GM12878 (cell line): ENCODE measurements at regions not wholly inside any gene's neighbourhood (a gene's known extent, or its start where the extent isn't known, plus 50 kb on each side); places are given as distances from the start of the nearest gene placed in this dataset.

Source experiments
- EP300 ChIP-seq, 2 experiments: fragments of 150-350 bp in 1 of 2; IDR thresholded peaks; 2 replicates each; pipeline ENCODE4 v1.6.1; 2011 to 2012; ENCODE audit warnings: low read depth in 2 of 2, low read length in 2 of 2, borderline replicate concordance in 1 of 2, improper control_type of control experiment in 1 of 2, inconsistent platforms in 1 of 2; ENCODE audit not compliant: control insufficient read depth in 1 of 2
- SP1 ChIP-seq: IDR thresholded peaks from one replicate; pipeline ENCODE4 v1.6.1; 2011; ENCODE audit warnings: low read depth, low read length
- SREBF2 ChIP-seq: IDR thresholded peaks from 2 replicates; pipeline ENCODE4 v1.6.1; 2012; ENCODE audit warnings: mild to moderate bottlenecking, low read length
- ZNF687 ChIP-seq: fragments of 450-650 bp; IDR thresholded peaks from 2 replicates; pipeline ENCODE4 v1.6.1; 2017; ENCODE audit warnings: mild to moderate bottlenecking, moderate library complexity
- TF ChIP-seq, protein P1 (sequence below): fragments of 450-650 bp; IDR thresholded peaks from 2 replicates; pipeline ENCODE4 v1.6.1; 2016; ENCODE audit warnings: mild to moderate bottlenecking
- TF ChIP-seq, protein P2 (sequence below), 3 experiments: IDR thresholded peaks in 2 of 3; conservative IDR thresholded peaks in 1 of 3; 2 replicates each; pipeline ENCODE4 v1.5.1; 2011; ENCODE audit warnings: low read depth in 3 of 3, low read length in 3 of 3, mild to moderate bottlenecking in 3 of 3, control low read depth in 2 of 3, moderate library complexity in 2 of 3, inconsistent platforms in 1 of 3, mixed read lengths in 1 of 3; ENCODE audit not compliant: control insufficient read depth in 2 of 3, insufficient read depth in 1 of 3; ENCODE audit errors: extremely low read depth in 1 of 3
- TF ChIP-seq, protein P3 (sequence below): IDR thresholded peaks from 2 replicates; pipeline ENCODE4 v1.6.1; 2012; ENCODE audit warnings: low read depth, low read length, improper control_type of control experiment

GRCh38 chr2:64850642-64851041, 138.6 kb upstream of the SLC1A4 start:
- TF ChIP-seq ZNF687 (no peak), SREBF2 (no peak), EP300 (IDR thresholded peaks at IDR 0.05; ENCODE audit: borderline replicate concordance in 1 of 2, control insufficient read depth in 1 of 2, low read depth in 2 of 2, low read length in 2 of 2) (no peak), SP1 (no peak)
- TF ChIP-seq, protein P1, sequence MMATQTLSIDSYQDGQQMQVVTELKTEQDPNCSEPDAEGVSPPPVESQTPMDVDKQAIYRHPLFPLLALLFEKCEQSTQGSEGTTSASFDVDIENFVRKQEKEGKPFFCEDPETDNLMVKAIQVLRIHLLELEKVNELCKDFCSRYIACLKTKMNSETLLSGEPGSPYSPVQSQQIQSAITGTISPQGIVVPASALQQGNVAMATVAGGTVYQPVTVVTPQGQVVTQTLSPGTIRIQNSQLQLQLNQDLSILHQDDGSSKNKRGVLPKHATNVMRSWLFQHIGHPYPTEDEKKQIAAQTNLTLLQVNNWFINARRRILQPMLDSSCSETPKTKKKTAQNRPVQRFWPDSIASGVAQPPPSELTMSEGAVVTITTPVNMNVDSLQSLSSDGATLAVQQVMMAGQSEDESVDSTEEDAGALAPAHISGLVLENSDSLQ, result no peak
- TF ChIP-seq, protein P2, sequence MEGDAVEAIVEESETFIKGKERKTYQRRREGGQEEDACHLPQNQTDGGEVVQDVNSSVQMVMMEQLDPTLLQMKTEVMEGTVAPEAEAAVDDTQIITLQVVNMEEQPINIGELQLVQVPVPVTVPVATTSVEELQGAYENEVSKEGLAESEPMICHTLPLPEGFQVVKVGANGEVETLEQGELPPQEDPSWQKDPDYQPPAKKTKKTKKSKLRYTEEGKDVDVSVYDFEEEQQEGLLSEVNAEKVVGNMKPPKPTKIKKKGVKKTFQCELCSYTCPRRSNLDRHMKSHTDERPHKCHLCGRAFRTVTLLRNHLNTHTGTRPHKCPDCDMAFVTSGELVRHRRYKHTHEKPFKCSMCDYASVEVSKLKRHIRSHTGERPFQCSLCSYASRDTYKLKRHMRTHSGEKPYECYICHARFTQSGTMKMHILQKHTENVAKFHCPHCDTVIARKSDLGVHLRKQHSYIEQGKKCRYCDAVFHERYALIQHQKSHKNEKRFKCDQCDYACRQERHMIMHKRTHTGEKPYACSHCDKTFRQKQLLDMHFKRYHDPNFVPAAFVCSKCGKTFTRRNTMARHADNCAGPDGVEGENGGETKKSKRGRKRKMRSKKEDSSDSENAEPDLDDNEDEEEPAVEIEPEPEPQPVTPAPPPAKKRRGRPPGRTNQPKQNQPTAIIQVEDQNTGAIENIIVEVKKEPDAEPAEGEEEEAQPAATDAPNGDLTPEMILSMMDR (IDR thresholded peaks at IDR 0.05 in 2 of 3, conservative IDR thresholded peaks at IDR 0.05 in 1 of 3; ENCODE audit: control insufficient read depth in 2 of 3, extremely low read depth in 1 of 3, insufficient read depth in 1 of 3, low read depth in 3 of 3, low read length in 3 of 3), result no peak
- TF ChIP-seq, protein P3, sequence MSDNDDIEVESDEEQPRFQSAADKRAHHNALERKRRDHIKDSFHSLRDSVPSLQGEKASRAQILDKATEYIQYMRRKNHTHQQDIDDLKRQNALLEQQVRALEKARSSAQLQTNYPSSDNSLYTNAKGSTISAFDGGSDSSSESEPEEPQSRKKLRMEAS, result no peak
